Uterus (tissue), 2 donors: ENCODE measurements at regions not wholly inside any gene's neighbourhood (a gene's known extent, or its start where the extent isn't known, plus 50 kb on each side); places are given as distances from the start of the nearest gene placed in this dataset.

Experiments used
- CTCF ChIP-seq, 4 experiments: fragments of 200-600 bp in 2 of 4; fragments of 450-650 bp in 2 of 4; sonication (generic) in 2 of 4; IDR thresholded peaks; one replicate each; pipeline ENCODE4 v1.5.1; 2016 to 2019; ENCODE audit warnings: antibody characterized with exemption in 4 of 4, mild to moderate bottlenecking in 2 of 4, moderate library complexity in 1 of 4
- POLR2A ChIP-seq, 2 donors: fragments of 450-650 bp; IDR thresholded peaks; one replicate each; pipeline ENCODE4 v1.6.1; 2016; ENCODE audit warnings: antibody characterized with exemption in 2 of 2, mild to moderate bottlenecking in 1 of 2, moderate library complexity in 1 of 2

- TF ChIP-seq POLR2A (IDR thresholded peaks at IDR 0.05) (no peak), CTCF (IDR thresholded peaks at IDR 0.05) (no peak)
Observed at GRCh38 chr4:8745826-8746225, 125.8 kb downstream of the HMX1 start.
